GM12874 (cell line): ENCODE measurements at regions not wholly inside any gene's neighbourhood (a gene's known extent, or its start where the extent isn't known, plus 50 kb on each side); places are given as distances from the start of the nearest gene placed in this dataset.

Source experiments
- CTCF ChIP-seq: IDR thresholded peaks from 2 replicates; pipeline ENCODE4 v1.5.1; 2011; ENCODE audit warnings: low read depth, mild to moderate bottlenecking, control low read depth, low read length, moderate library complexity; ENCODE audit not compliant: insufficient read depth

- TF ChIP-seq CTCF, result no peak
Observed at GRCh38 chr18:2368102-2368501, 203.2 kb downstream of the METTL4 start.

GRCh38 chr18:2376707-2377106 is 194.6 kb downstream of the METTL4 start:
- no peak for TF ChIP-seq CTCF

- no peak for TF ChIP-seq CTCF
Observed at GRCh38 chr18:2380101-2380500, 191.2 kb downstream of the METTL4 start.

GRCh38 chr18:2381539-2381938 is 189.8 kb downstream of the METTL4 start:
- no peak for TF ChIP-seq CTCF

GRCh38 chr18:2387588-2387987 is 183.7 kb downstream of the METTL4 start:
- TF ChIP-seq CTCF, result no peak

GRCh38 chr18:2390158-2390557 is 181.1 kb downstream of the METTL4 start:
- TF ChIP-seq CTCF, result no peak

- no peak for TF ChIP-seq CTCF
Observed at GRCh38 chr18:2391470-2391869, 179.8 kb downstream of the METTL4 start.

GRCh38 chr18:2392446-2392845 is 178.9 kb downstream of the METTL4 start:
- TF ChIP-seq CTCF, result no peak
